ENCODE measurements at regions not wholly inside any gene's neighbourhood (a gene's known extent, or its start where the extent isn't known, plus 50 kb on each side); places are given as distances from the start of the nearest gene placed in this dataset.

- Histone ChIP-seq H3K9ac (ENCODE audit: low read depth in 1 of 2, low read length in 2 of 2) (no peak overlapping the region), H3K4me3 (ENCODE audit: low read length in 2 of 2) (no peak overlapping the region), H3K9me3 (ENCODE audit: control insufficient read depth in 2 of 2, low read length in 2 of 2) (no peaks in the 10 kb centered on the region), H3K27me3 (ENCODE audit: control insufficient read depth in 2 of 2, insufficient read depth in 2 of 2, low read length in 2 of 2) (no peaks in the 10 kb centered on the region), H3K4me1 (ENCODE audit: control insufficient read depth in 2 of 2, insufficient read depth in 2 of 2, low read length in 2 of 2) (no peaks in the 10 kb centered on the region), H3K27ac (ENCODE audit: low read depth in 2 of 2, low read length in 2 of 2) (no peak overlapping the region), H3K36me3 (ENCODE audit: control insufficient read depth in 2 of 2, insufficient read depth in 2 of 2, low read length in 2 of 2) (no peaks in the 10 kb centered on the region)
These were observed 647.2 kb upstream of the UBE2E2 start for GRCh38 chr3:22555753-22556435.

GRCh38 chr3:22565393-22565792 lies 637.7 kb upstream of the UBE2E2 start:
- no peaks in the 10 kb centered on the region for H3K9me3 ChIP-seq (ENCODE audit: control insufficient read depth in 2 of 2, low read length in 2 of 2)
- no peaks in the 10 kb centered on the region for H3K4me1 ChIP-seq (ENCODE audit: control insufficient read depth in 2 of 2, insufficient read depth in 2 of 2, low read length in 2 of 2)
- no peak overlapping the region for H3K9ac ChIP-seq (ENCODE audit: low read depth in 1 of 2, low read length in 2 of 2)
- H3K36me3 ChIP-seq (ENCODE audit: control insufficient read depth in 2 of 2, insufficient read depth in 2 of 2, low read length in 2 of 2): no peaks in the 10 kb centered on the region
- H3K4me3 ChIP-seq (ENCODE audit: low read length in 2 of 2): no peak overlapping the region
- H3K27ac ChIP-seq (ENCODE audit: low read depth in 2 of 2, low read length in 2 of 2): no peak overlapping the region
- H3K27me3 ChIP-seq (ENCODE audit: control insufficient read depth in 2 of 2, insufficient read depth in 2 of 2, low read length in 2 of 2): no peaks in the 10 kb centered on the region

- Histone ChIP-seq H3K27me3 (ENCODE audit: control insufficient read depth in 2 of 2, insufficient read depth in 2 of 2, low read length in 2 of 2) (no peaks in the 10 kb centered on the region), H3K36me3 (ENCODE audit: control insufficient read depth in 2 of 2, insufficient read depth in 2 of 2, low read length in 2 of 2) (no peaks in the 10 kb centered on the region), H3K4me3 (ENCODE audit: low read length in 2 of 2) (no peak overlapping the region), H3K9ac (ENCODE audit: low read depth in 1 of 2, low read length in 2 of 2) (no peak overlapping the region), H3K27ac (ENCODE audit: low read depth in 2 of 2, low read length in 2 of 2) (no peak overlapping the region), H3K4me1 (ENCODE audit: control insufficient read depth in 2 of 2, insufficient read depth in 2 of 2, low read length in 2 of 2) (no peaks in the 10 kb centered on the region), H3K9me3 (ENCODE audit: control insufficient read depth in 2 of 2, low read length in 2 of 2) (no peaks in the 10 kb centered on the region)
These were observed 634.8 kb upstream of the UBE2E2 start for GRCh38 chr3:22568285-22568684.

GRCh38 chr3:22569570-22569969 lies 633.6 kb upstream of the UBE2E2 start:
- Histone ChIP-seq H3K9me3 (ENCODE audit: control insufficient read depth in 2 of 2, low read length in 2 of 2) (no peaks in the 10 kb centered on the region), H3K4me3 (ENCODE audit: low read length in 2 of 2) (no peak overlapping the region), H3K9ac (ENCODE audit: low read depth in 1 of 2, low read length in 2 of 2) (no peak overlapping the region), H3K36me3 (ENCODE audit: control insufficient read depth in 2 of 2, insufficient read depth in 2 of 2, low read length in 2 of 2) (no peaks in the 10 kb centered on the region), H3K27me3 (ENCODE audit: control insufficient read depth in 2 of 2, insufficient read depth in 2 of 2, low read length in 2 of 2) (no peaks in the 10 kb centered on the region), H3K4me1 (ENCODE audit: control insufficient read depth in 2 of 2, insufficient read depth in 2 of 2, low read length in 2 of 2) (no peaks in the 10 kb centered on the region), H3K27ac (ENCODE audit: low read depth in 2 of 2, low read length in 2 of 2) (no peak overlapping the region)

- Histone ChIP-seq H3K27me3 (ENCODE audit: control insufficient read depth in 2 of 2, insufficient read depth in 2 of 2, low read length in 2 of 2) (no peaks in the 10 kb centered on the region), H3K9ac (ENCODE audit: low read depth in 1 of 2, low read length in 2 of 2) (no peak overlapping the region), H3K27ac (ENCODE audit: low read depth in 2 of 2, low read length in 2 of 2) (no peak overlapping the region), H3K36me3 (ENCODE audit: control insufficient read depth in 2 of 2, insufficient read depth in 2 of 2, low read length in 2 of 2) (no peaks in the 10 kb centered on the region), H3K4me1 (ENCODE audit: control insufficient read depth in 2 of 2, insufficient read depth in 2 of 2, low read length in 2 of 2) (no peaks in the 10 kb centered on the region), H3K4me3 (ENCODE audit: low read length in 2 of 2) (no peak overlapping the region), H3K9me3 (ENCODE audit: control insufficient read depth in 2 of 2, low read length in 2 of 2) (no peaks in the 10 kb centered on the region)
These were observed 622.1 kb upstream of the UBE2E2 start for GRCh38 chr3:22581007-22581406.

- Histone ChIP-seq H3K27ac (ENCODE audit: low read depth in 2 of 2, low read length in 2 of 2) (no peak overlapping the region), H3K36me3 (ENCODE audit: control insufficient read depth in 2 of 2, insufficient read depth in 2 of 2, low read length in 2 of 2) (no peaks in the 10 kb centered on the region), H3K4me3 (ENCODE audit: low read length in 2 of 2) (no peak overlapping the region), H3K27me3 (ENCODE audit: control insufficient read depth in 2 of 2, insufficient read depth in 2 of 2, low read length in 2 of 2) (no peaks in the 10 kb centered on the region), H3K9me3 (ENCODE audit: control insufficient read depth in 2 of 2, low read length in 2 of 2) (no peaks in the 10 kb centered on the region), H3K4me1 (ENCODE audit: control insufficient read depth in 2 of 2, insufficient read depth in 2 of 2, low read length in 2 of 2) (no peaks in the 10 kb centered on the region), H3K9ac (ENCODE audit: low read depth in 1 of 2, low read length in 2 of 2) (no peak overlapping the region)
These were observed 620.9 kb upstream of the UBE2E2 start for GRCh38 chr3:22582266-22582665.

- no peaks in the 10 kb centered on the region for H3K36me3 ChIP-seq (ENCODE audit: control insufficient read depth in 2 of 2, insufficient read depth in 2 of 2, low read length in 2 of 2)
- H3K4me1 ChIP-seq (ENCODE audit: control insufficient read depth in 2 of 2, insufficient read depth in 2 of 2, low read length in 2 of 2): no peaks in the 10 kb centered on the region
- H3K9me3 ChIP-seq (ENCODE audit: control insufficient read depth in 2 of 2, low read length in 2 of 2): no peaks in the 10 kb centered on the region
- no peaks in the 10 kb centered on the region for H3K27me3 ChIP-seq (ENCODE audit: control insufficient read depth in 2 of 2, insufficient read depth in 2 of 2, low read length in 2 of 2)
- H3K4me3 ChIP-seq (ENCODE audit: low read length in 2 of 2): no peak overlapping the region
- no peak overlapping the region for H3K9ac ChIP-seq (ENCODE audit: low read depth in 1 of 2, low read length in 2 of 2)
- H3K27ac ChIP-seq (ENCODE audit: low read depth in 2 of 2, low read length in 2 of 2): no peak overlapping the region
These were observed 617.6 kb upstream of the UBE2E2 start for GRCh38 chr3:22585504-22585903.

- Histone ChIP-seq H3K4me1 (ENCODE audit: control insufficient read depth in 2 of 2, insufficient read depth in 2 of 2, low read length in 2 of 2) (no peaks in the 10 kb centered on the region), H3K27me3 (ENCODE audit: control insufficient read depth in 2 of 2, insufficient read depth in 2 of 2, low read length in 2 of 2) (no peaks in the 10 kb centered on the region), H3K36me3 (ENCODE audit: control insufficient read depth in 2 of 2, insufficient read depth in 2 of 2, low read length in 2 of 2) (no peaks in the 10 kb centered on the region), H3K9ac (ENCODE audit: low read depth in 1 of 2, low read length in 2 of 2) (no peak overlapping the region), H3K4me3 (ENCODE audit: low read length in 2 of 2) (no peak overlapping the region), H3K27ac (ENCODE audit: low read depth in 2 of 2, low read length in 2 of 2) (no peak overlapping the region), H3K9me3 (ENCODE audit: control insufficient read depth in 2 of 2, low read length in 2 of 2) (no peaks in the 10 kb centered on the region)
These were observed 617.2 kb upstream of the UBE2E2 start for GRCh38 chr3:22585911-22586310.

GRCh38 chr3:22587446-22587845 lies 615.7 kb upstream of the UBE2E2 start:
- H3K4me3 ChIP-seq (ENCODE audit: low read length in 2 of 2): no peak overlapping the region
- no peak overlapping the region for H3K27ac ChIP-seq (ENCODE audit: low read depth in 2 of 2, low read length in 2 of 2)
- no peaks in the 10 kb centered on the region for H3K4me1 ChIP-seq (ENCODE audit: control insufficient read depth in 2 of 2, insufficient read depth in 2 of 2, low read length in 2 of 2)
- H3K9ac ChIP-seq (ENCODE audit: low read depth in 1 of 2, low read length in 2 of 2): no peak overlapping the region
- no peaks in the 10 kb centered on the region for H3K36me3 ChIP-seq (ENCODE audit: control insufficient read depth in 2 of 2, insufficient read depth in 2 of 2, low read length in 2 of 2)
- H3K9me3 ChIP-seq (ENCODE audit: control insufficient read depth in 2 of 2, low read length in 2 of 2): no peaks in the 10 kb centered on the region
- H3K27me3 ChIP-seq (ENCODE audit: control insufficient read depth in 2 of 2, insufficient read depth in 2 of 2, low read length in 2 of 2): no peaks in the 10 kb centered on the region

GRCh38 chr3:22593638-22594037 lies 609.5 kb upstream of the UBE2E2 start:
- H3K9me3 ChIP-seq (ENCODE audit: control insufficient read depth in 2 of 2, low read length in 2 of 2): no peaks in the 10 kb centered on the region

GRCh38 chr3:22594990-22595389 lies 608.1 kb upstream of the UBE2E2 start:
- H3K9me3 ChIP-seq (ENCODE audit: control insufficient read depth in 2 of 2, low read length in 2 of 2): no peaks in the 10 kb centered on the region
- H3K4me1 ChIP-seq (ENCODE audit: control insufficient read depth in 2 of 2, insufficient read depth in 2 of 2, low read length in 2 of 2): no peaks in the 10 kb centered on the region
- no peaks in the 10 kb centered on the region for H3K36me3 ChIP-seq (ENCODE audit: control insufficient read depth in 2 of 2, insufficient read depth in 2 of 2, low read length in 2 of 2)
- H3K27ac ChIP-seq (ENCODE audit: low read depth in 2 of 2, low read length in 2 of 2): no peak overlapping the region
- no peak overlapping the region for H3K4me3 ChIP-seq (ENCODE audit: low read length in 2 of 2)
- no peaks in the 10 kb centered on the region for H3K27me3 ChIP-seq (ENCODE audit: control insufficient read depth in 2 of 2, insufficient read depth in 2 of 2, low read length in 2 of 2)
- no peak overlapping the region for H3K9ac ChIP-seq (ENCODE audit: low read depth in 1 of 2, low read length in 2 of 2)

More at GRCh38 chr3:22593638-22594037, 609.5 kb upstream of the UBE2E2 start:
- Histone ChIP-seq H3K36me3 (ENCODE audit: control insufficient read depth in 2 of 2, insufficient read depth in 2 of 2, low read length in 2 of 2) (no peaks in the 10 kb centered on the region), H3K27me3 (ENCODE audit: control insufficient read depth in 2 of 2, insufficient read depth in 2 of 2, low read length in 2 of 2) (no peaks in the 10 kb centered on the region), H3K27ac (ENCODE audit: low read depth in 2 of 2, low read length in 2 of 2) (no peak overlapping the region), H3K4me1 (ENCODE audit: control insufficient read depth in 2 of 2, insufficient read depth in 2 of 2, low read length in 2 of 2) (no peaks in the 10 kb centered on the region), H3K9ac (ENCODE audit: low read depth in 1 of 2, low read length in 2 of 2) (no peak overlapping the region), H3K4me3 (ENCODE audit: low read length in 2 of 2) (no peak overlapping the region)

All from mucosa of rectum (tissue), 2 donors.